CD1c-positive myeloid dendritic cell (primary cell): ENCODE measurements at regions not wholly inside any gene's neighbourhood (a gene's known extent, or its start where the extent isn't known, plus 50 kb on each side); places are given as distances from the start of the nearest gene placed in this dataset.
"Not testable (repeated sequence)": the region's sequence is repeated elsewhere in the genome, so short reads cannot be mapped to it uniquely, and the experiment has no call there.

Experiments
- DNase-seq: peaks from one replicate; pipeline ENCODE4 v3.0.0-alpha.2; 2016; ENCODE audit errors: extremely low spot score

GRCh38 chr6:90885137-90885536 is 298.3 kb upstream of the MAP3K7 start:
- not testable (repeated sequence) for DNase-seq

GRCh38 chr6:90877616-90878015 is 290.7 kb upstream of the MAP3K7 start:
- DNase-seq, result no peak

GRCh38 chr6:90874931-90875330 is 288.1 kb upstream of the MAP3K7 start:
- DNase-seq, result no peak

GRCh38 chr6:90872981-90873380 is 286.1 kb upstream of the MAP3K7 start:
- no peak for DNase-seq

- no peak for DNase-seq
Measured at GRCh38 chr6:90870561-90870960, 283.7 kb upstream of the MAP3K7 start.

- DNase-seq, result no peak
Measured at GRCh38 chr6:90868656-90869055, 281.8 kb upstream of the MAP3K7 start.

- DNase-seq, result no peak
Measured at GRCh38 chr6:90868256-90868655, 281.4 kb upstream of the MAP3K7 start.

GRCh38 chr6:90865513-90865912 is 278.6 kb upstream of the MAP3K7 start:
- no peak for DNase-seq

GRCh38 chr6:90863043-90863442 is 276.2 kb upstream of the MAP3K7 start:
- DNase-seq, result no peak

GRCh38 chr6:90860822-90861601 is 274.1 kb upstream of the MAP3K7 start:
- DNase-seq, result no peak

- no peak for DNase-seq
Measured at GRCh38 chr6:90859612-90860011, 272.7 kb upstream of the MAP3K7 start.

GRCh38 chr6:90859056-90859455 is 272.2 kb upstream of the MAP3K7 start:
- DNase-seq, result no peak

GRCh38 chr6:90849686-90850085 is 262.8 kb upstream of the MAP3K7 start:
- no peak for DNase-seq

- DNase-seq, result no peak
Measured at GRCh38 chr6:90846824-90847223, 260.0 kb upstream of the MAP3K7 start.

GRCh38 chr6:90835596-90836212 is 248.8 kb upstream of the MAP3K7 start:
- no peak for DNase-seq

- no peak for DNase-seq
Measured at GRCh38 chr6:90829311-90829710, 242.4 kb upstream of the MAP3K7 start.

- no peak for DNase-seq
Measured at GRCh38 chr6:90820436-90820835, 233.6 kb upstream of the MAP3K7 start.

- DNase-seq, result no peak
Measured at GRCh38 chr6:90819483-90819882, 232.6 kb upstream of the MAP3K7 start.

- DNase-seq, result no peak
Measured at GRCh38 chr6:90818163-90818562, 231.3 kb upstream of the MAP3K7 start.

GRCh38 chr6:90816764-90817163 is 229.9 kb upstream of the MAP3K7 start:
- DNase-seq, result no peak

GRCh38 chr6:90811596-90812226 is 224.8 kb upstream of the MAP3K7 start:
- DNase-seq, result no peak

- no peak for DNase-seq
Measured at GRCh38 chr6:90809035-90809434, 222.2 kb upstream of the MAP3K7 start.
